Nephron (organoid): ENCODE measurements at regions not wholly inside any gene's neighbourhood (a gene's known extent, or its start where the extent isn't known, plus 50 kb on each side); places are given as distances from the start of the nearest gene placed in this dataset.

Source experiments
- H3K27ac Mint-ChIP-seq, 3 experiments: 2 replicates each; pipeline ENCODE4 v1.8.0; 2020; ENCODE audit warnings: mixed read lengths in 3 of 3, mild to moderate bottlenecking in 2 of 3, moderate library complexity in 1 of 3
- H3K27me3 Mint-ChIP-seq: 2 replicates; pipeline ENCODE4 v1.8.0; 2021; ENCODE audit warnings: low read depth, mild to moderate bottlenecking, moderate library complexity, mixed read lengths
- H3K36me3 Mint-ChIP-seq: 2 replicates; pipeline ENCODE4 v1.8.0; 2020; ENCODE audit warnings: low read depth, mixed read lengths
- H3K4me1 Mint-ChIP-seq: 2 replicates; pipeline ENCODE4 v1.8.0; 2020; ENCODE audit warnings: mixed read lengths
- H3K4me3 Mint-ChIP-seq, 3 experiments: 2 replicates each; pipeline ENCODE4 v1.8.0; 2020; ENCODE audit warnings: mild to moderate bottlenecking in 3 of 3, mixed read lengths in 3 of 3, moderate library complexity in 2 of 3
- H3K9me3 Mint-ChIP-seq: 2 replicates; pipeline ENCODE4 v1.8.0; 2020; ENCODE audit warnings: mixed read lengths
- CTCF ChIP-seq, 3 experiments: fragments of 200-600 bp; sonication (generic); IDR thresholded peaks; one replicate each; pipeline ENCODE4 v1.5.0; 2021; ENCODE audit warnings: antibody characterized with exemption in 3 of 3; ENCODE audit not compliant: unreplicated experiment in 3 of 3

GRCh38 chr1:185425163-185425562 is 108.1 kb upstream of the IVNS1ABP start:
- H3K27ac Mint-ChIP-seq: no peak overlapping the region
- no peaks in the 10 kb centered on the region for H3K27me3 Mint-ChIP-seq
- no peaks in the 10 kb centered on the region for H3K36me3 Mint-ChIP-seq
- H3K4me3 Mint-ChIP-seq: no peak overlapping the region
- H3K9me3 Mint-ChIP-seq: peaks cover 11% of the 10 kb centered on the region
- no peaks in the 10 kb centered on the region for H3K4me1 Mint-ChIP-seq
- TF ChIP-seq CTCF (IDR thresholded peaks at IDR 0.05; ENCODE audit: unreplicated experiment in 3 of 3): no peak

- no peak overlapping the region for H3K4me3 Mint-ChIP-seq
- H3K9me3 Mint-ChIP-seq: no peaks in the 10 kb centered on the region
- no peak overlapping the region for H3K27ac Mint-ChIP-seq
- no peak for TF ChIP-seq CTCF (IDR thresholded peaks at IDR 0.05; ENCODE audit: unreplicated experiment in 3 of 3)
- no peaks in the 10 kb centered on the region for H3K4me1 Mint-ChIP-seq
- H3K36me3 Mint-ChIP-seq: no peaks in the 10 kb centered on the region
- H3K27me3 Mint-ChIP-seq: no peaks in the 10 kb centered on the region
Measured at GRCh38 chr1:185421485-185422107, 104.6 kb upstream of the IVNS1ABP start.

DNA sequence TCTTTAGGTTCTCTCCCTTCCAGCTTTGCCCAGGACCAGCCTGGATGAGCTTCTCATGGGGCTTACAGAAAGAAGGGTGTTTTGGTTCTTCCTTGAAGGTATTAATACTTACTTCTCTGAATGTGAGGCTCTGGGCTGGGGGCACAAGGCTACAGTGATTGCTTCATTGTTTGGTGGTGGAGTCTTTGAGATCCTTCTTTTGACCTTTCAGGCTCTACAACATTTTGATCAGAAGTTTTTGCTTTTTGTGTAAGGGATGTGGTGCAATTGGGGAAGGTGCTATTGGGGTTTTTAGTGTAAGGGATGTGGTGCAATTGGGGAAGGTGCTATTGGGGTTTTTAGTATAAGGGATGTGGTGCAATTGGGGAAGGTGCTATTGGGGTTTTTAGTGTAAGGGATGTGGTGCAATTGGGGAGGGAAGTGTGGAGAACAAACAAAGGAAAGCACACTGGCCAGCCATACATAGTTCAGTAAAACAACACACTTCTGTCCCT is 103.6 kb upstream of the IVNS1ABP start:
- H3K27me3 Mint-ChIP-seq: no peaks in the 10 kb centered on the region
- no peak overlapping the region for H3K27ac Mint-ChIP-seq
- no peaks in the 10 kb centered on the region for H3K4me1 Mint-ChIP-seq
- TF ChIP-seq CTCF (IDR thresholded peaks at IDR 0.05; ENCODE audit: unreplicated experiment in 3 of 3): no peak
- no peak overlapping the region for H3K4me3 Mint-ChIP-seq
- H3K9me3 Mint-ChIP-seq: no peaks in the 10 kb centered on the region
- H3K36me3 Mint-ChIP-seq: no peaks in the 10 kb centered on the region

DNA sequence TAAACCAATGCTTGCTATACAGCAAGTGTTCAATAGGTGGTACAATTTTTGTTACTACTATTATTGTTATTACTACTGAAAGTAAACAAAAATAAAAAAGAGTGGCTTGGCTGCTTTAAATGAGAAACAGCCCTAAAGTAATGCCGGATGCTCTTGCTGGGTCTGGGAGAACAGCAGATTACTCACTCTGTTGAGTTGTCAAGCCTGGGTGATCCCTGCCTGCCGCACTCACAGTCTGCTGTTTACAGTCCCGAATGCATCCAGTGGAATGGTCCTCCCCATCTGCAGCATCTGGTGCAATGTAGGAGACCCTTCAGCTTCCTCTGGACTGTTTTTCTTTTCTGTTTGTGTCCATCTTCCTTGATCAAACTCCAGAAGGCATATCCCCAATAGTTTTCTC is 102.7 kb upstream of the IVNS1ABP start:
- Mint-ChIP-seq H3K4me3 (no peak overlapping the region), H3K9me3 (no peaks in the 10 kb centered on the region), H3K27me3 (no peaks in the 10 kb centered on the region), H3K27ac (no peak overlapping the region), H3K36me3 (no peaks in the 10 kb centered on the region), H3K4me1 (no peaks in the 10 kb centered on the region)
- no peak for TF ChIP-seq CTCF (IDR thresholded peaks at IDR 0.05; ENCODE audit: unreplicated experiment in 3 of 3)

DNA sequence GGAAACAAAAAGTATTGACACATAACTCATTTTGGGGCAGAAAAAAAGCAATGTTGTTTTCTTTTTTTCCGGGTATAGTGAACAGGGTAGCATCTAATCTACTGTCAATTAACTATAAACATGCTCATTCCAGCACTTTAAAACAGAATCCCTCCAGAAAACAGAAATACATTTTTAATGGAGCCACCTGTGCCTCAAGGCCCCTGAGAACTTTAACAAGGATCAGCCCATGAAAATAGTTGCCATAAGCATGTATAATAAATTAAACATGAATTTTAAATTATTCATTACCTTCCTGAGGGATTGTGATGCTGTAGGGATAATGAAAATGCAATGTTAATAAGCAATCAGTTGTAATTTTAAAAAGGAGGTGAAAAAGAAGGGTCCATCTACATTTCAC is 101.4 kb upstream of the IVNS1ABP start:
- Mint-ChIP-seq H3K9me3 (no peaks in the 10 kb centered on the region), H3K27me3 (no peaks in the 10 kb centered on the region), H3K4me1 (no peaks in the 10 kb centered on the region), H3K36me3 (no peaks in the 10 kb centered on the region), H3K27ac (no peak overlapping the region), H3K4me3 (no peak overlapping the region)
- no peak for TF ChIP-seq CTCF (IDR thresholded peaks at IDR 0.05; ENCODE audit: unreplicated experiment in 3 of 3)

DNA sequence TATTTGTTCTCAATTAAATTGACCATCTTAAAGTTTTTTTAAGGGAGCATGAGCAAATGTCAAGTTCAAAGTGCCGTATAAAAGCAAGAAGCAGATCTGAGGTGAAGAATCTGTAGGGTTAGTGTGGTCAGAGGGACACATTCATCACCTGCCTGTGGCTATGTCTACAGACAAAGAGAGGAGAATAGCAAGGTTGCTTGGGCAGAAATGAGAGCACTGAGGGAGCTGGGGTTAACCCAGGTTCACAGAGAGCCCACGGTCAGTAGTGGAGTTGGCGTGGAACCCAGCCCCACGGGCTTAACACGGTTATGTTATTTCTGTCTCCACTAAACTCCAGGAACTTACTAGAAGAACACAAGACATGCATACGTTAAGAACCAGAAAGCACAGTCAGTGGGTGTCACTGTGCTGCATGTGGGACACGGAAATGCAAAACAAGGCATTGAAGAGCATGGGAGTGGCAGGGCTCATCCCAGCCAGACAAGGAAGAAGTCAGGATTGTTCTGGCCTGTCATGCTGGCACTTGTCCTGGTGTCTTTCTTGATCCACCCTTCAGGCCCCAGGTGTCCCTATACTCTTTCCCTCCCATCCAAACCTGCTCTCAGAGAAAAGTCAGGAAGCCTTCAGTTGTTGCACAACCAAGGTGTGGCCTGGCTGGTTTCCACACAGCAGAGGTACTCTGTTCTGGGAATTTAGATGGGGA is 95.5 kb upstream of the IVNS1ABP start:
- Mint-ChIP-seq H3K9me3 (no peaks in the 10 kb centered on the region), H3K4me3 (no peak overlapping the region), H3K27ac (no peak overlapping the region), H3K4me1 (no peaks in the 10 kb centered on the region), H3K36me3 (no peaks in the 10 kb centered on the region), H3K27me3 (no peaks in the 10 kb centered on the region)
- no peak for TF ChIP-seq CTCF (IDR thresholded peaks at IDR 0.05; ENCODE audit: unreplicated experiment in 3 of 3)
